GM12891 (cell line): ENCODE measurements at regions not wholly inside any gene's neighbourhood (a gene's known extent, or its start where the extent isn't known, plus 50 kb on each side); places are given as distances from the start of the nearest gene placed in this dataset.

ENCODE experiments used
- POLR2A ChIP-seq: IDR thresholded peaks from 2 replicates; pipeline ENCODE4 v1.6.1; 2011; ENCODE audit warnings: low read depth, low read length, control low read depth
- SPI1 ChIP-seq: IDR thresholded peaks from 2 replicates; pipeline ENCODE4 v1.6.1; 2011; ENCODE audit warnings: low read depth, low read length, control low read depth
- TAF1 ChIP-seq: IDR thresholded peaks from 2 replicates; pipeline ENCODE4 v1.6.1; 2011; ENCODE audit warnings: low read depth, low read length, control low read depth

GRCh38 chr1:147825586-147825985, 65.2 kb upstream of the GJA5 start:
- no peak for TF ChIP-seq POLR2A
- no peak for TF ChIP-seq TAF1
- no peak for TF ChIP-seq SPI1
